ENCODE measurements at regions not wholly inside any gene's neighbourhood (a gene's known extent, or its start where the extent isn't known, plus 50 kb on each side); places are given as distances from the start of the nearest gene placed in this dataset.

DNA sequence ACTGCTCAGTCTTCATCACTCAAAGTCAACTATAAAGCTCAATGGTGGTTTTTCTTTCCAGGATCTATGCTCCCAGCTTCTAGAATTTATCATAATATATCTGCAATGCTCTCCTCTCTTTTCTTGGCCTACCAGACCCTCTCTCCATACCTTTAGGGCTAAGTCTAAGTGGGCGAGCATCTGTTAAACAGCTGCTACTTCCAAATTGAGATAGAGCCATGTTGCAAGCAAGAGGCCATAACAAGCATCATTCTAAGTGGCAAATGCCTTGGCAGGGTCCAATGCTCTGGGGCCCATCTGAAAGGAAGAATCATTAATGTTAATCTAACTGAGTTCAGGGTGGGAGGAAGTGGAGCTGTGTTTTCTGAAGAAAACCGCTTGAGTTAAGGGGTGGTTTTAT is 324.0 kb downstream of the TLR4 start:
- no peak overlapping the region for H3K4me3 Mint-ChIP-seq
- H3K27me3 Mint-ChIP-seq (ENCODE audit: low read depth) = no peaks in the 10 kb centered on the region
- peaks cover 5% of the 10 kb centered on the region for H3K9me3 Mint-ChIP-seq (ENCODE audit: insufficient read depth)
- H3K27ac Mint-ChIP-seq = no peak overlapping the region
- POLR2A ChIA-PET = no interaction called here
- ATAC-seq (no peak), DNase-seq (no peak)
- H3K4me1 Mint-ChIP-seq (ENCODE audit: low read depth) = no peaks in the 10 kb centered on the region
- no peaks in the 10 kb centered on the region for H3K36me3 Mint-ChIP-seq (ENCODE audit: low read depth)
- CTCF ChIA-PET = no interaction called here

DNA sequence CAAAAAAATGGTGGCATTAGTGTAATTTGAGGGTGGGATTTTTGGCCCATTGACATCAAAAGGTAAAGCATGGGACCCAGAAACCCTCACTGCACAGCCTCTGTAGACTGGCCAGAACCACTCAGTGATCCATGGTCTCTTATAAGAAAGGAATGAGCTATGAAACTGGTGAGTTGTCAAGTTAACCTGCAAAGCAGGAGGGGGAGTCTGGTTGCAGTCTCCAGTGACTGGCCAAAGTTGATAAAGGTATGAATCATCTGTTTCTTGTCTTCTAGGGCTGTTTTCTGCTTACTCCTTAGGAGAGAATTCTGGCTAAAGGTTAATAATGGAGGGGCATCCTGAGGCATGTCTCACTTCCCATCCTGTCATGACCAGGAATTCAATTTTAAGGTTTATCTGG is 325.2 kb downstream of the TLR4 start:
- CTCF ChIA-PET = no interaction called here
- H3K27me3 Mint-ChIP-seq (ENCODE audit: low read depth) = no peaks in the 10 kb centered on the region
- no peak overlapping the region for H3K27ac Mint-ChIP-seq
- no peak overlapping the region for H3K4me3 Mint-ChIP-seq
- peaks cover 5% of the 10 kb centered on the region for H3K9me3 Mint-ChIP-seq (ENCODE audit: insufficient read depth)
- H3K4me1 Mint-ChIP-seq (ENCODE audit: low read depth) = no peaks in the 10 kb centered on the region
- DNase-seq (no peak), ATAC-seq (no peak)
- H3K36me3 Mint-ChIP-seq (ENCODE audit: low read depth) = no peaks in the 10 kb centered on the region
- POLR2A ChIA-PET = no interaction called here

GRCh38 chr9:118034701-118035100 is 330.5 kb downstream of the TLR4 start:
- ChIA-PET CTCF (no interaction called here), POLR2A (no interaction called here)
- H3K36me3 Mint-ChIP-seq (ENCODE audit: low read depth) = no peaks in the 10 kb centered on the region
- no peaks in the 10 kb centered on the region for H3K27me3 Mint-ChIP-seq (ENCODE audit: low read depth)
- no peak for DNase-seq
- no peak overlapping the region for H3K27ac Mint-ChIP-seq
- no peaks in the 10 kb centered on the region for H3K4me1 Mint-ChIP-seq (ENCODE audit: low read depth)
- H3K4me3 Mint-ChIP-seq = no peak overlapping the region
- H3K9me3 Mint-ChIP-seq (ENCODE audit: insufficient read depth) = peaks cover 5% of the 10 kb centered on the region
- no peak for ATAC-seq

GRCh38 chr9:118038713-118039112 is 334.5 kb downstream of the TLR4 start:
- no peaks in the 10 kb centered on the region for H3K27me3 Mint-ChIP-seq (ENCODE audit: low read depth)

DNA sequence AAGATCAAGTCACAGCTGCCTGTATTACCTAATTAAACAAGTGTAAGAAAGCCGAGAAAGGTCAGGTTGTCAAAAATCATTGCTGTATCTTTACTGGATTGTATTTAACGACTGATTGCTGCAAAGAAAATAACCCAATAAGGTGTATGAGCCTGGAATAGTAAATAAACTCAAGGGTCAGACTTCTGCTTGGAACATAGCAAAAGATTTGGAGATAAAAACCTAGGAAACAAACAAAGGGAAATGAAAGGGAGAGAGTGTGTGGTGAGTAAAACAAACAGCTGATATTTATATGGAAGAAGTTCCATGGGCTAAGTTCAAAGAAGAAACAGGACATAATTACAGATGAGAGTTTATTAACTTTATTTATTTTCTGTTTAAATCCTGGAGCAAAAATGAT is 354.0 kb downstream of the TLR4 start:
- Mint-ChIP-seq H3K27me3 (ENCODE audit: low read depth) (no peaks in the 10 kb centered on the region), H3K27ac (no peak overlapping the region), H3K4me1 (ENCODE audit: low read depth) (no peaks in the 10 kb centered on the region), H3K4me3 (no peak overlapping the region), H3K36me3 (ENCODE audit: low read depth) (no peaks in the 10 kb centered on the region), H3K9me3 (ENCODE audit: insufficient read depth) (no peaks in the 10 kb centered on the region)
- POLR2A ChIA-PET = no interaction called here
- DNase-seq (no peak), ATAC-seq (no peak)
- CTCF ChIA-PET = no interaction called here

More at GRCh38 chr9:118038713-118039112, 334.5 kb downstream of the TLR4 start:
- Mint-ChIP-seq H3K27ac (no peak overlapping the region), H3K4me1 (ENCODE audit: low read depth) (no peaks in the 10 kb centered on the region), H3K36me3 (ENCODE audit: low read depth) (no peaks in the 10 kb centered on the region), H3K4me3 (no peak overlapping the region), H3K9me3 (ENCODE audit: insufficient read depth) (no peaks in the 10 kb centered on the region)
- CTCF ChIA-PET = no interaction called here
- DNase-seq (no peak), ATAC-seq (no peak)
- POLR2A ChIA-PET = no interaction called here

DNA sequence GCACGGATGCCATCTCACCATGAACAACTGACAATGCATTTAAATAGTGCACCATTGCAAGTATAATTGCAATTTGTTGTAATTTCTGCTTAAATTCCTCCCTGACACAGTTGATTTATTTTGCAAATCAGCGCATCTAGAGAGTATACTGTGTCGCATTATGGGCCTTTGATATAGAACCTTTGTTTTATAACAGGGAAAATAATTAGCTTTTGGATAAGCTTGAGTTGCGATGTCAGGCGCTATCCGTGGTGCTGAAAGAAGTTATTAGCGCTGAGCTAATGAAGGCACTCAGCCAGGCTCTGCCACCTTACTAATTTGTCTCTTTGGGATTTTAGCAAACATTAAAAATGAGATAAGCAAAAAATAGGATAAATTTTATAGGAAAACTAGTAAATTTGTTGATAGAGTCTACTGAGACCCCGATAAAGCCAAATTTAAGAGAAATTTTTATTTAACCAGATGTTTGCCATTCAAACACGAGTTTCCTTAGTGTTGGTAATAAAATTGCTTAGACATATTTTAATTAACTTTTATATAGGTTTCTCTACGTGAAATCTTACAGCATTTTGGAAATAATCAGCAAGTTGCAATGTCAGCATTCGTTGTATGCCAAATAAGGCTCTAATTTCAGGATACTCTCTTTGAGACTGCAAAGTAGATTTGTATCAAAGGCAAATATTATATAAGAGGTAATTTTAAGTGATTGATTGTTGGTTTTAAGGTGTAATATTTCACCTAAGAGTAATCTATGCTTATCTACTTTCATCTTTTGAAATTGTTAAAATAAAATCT is 355.5 kb downstream of the TLR4 start:
- no peaks in the 10 kb centered on the region for H3K4me1 Mint-ChIP-seq (ENCODE audit: low read depth)

DNA sequence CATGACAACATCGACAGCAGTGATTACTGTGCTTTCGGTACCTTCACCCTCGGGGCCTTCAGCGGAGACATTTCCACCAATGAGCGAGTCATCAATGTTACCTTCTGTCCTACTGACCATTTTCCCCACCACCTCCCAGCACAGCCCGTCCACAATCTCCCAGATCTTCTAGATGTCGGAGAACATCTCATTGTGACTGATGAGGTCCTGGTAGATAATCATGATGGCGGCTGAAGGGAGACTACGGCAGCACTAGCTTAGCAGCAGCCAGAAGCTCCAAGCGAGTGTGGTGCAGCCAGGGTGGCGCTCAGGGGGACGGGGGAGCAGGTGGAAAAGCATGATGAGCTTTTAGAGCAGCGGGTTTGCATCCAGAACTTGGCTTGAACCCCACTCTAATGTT is 379.0 kb downstream of the TLR4 start:
- no peak for ATAC-seq
- Mint-ChIP-seq H3K9me3 (ENCODE audit: insufficient read depth) (no peaks in the 10 kb centered on the region), H3K36me3 (ENCODE audit: low read depth) (no peaks in the 10 kb centered on the region), H3K27me3 (ENCODE audit: low read depth) (no peaks in the 10 kb centered on the region), H3K4me1 (ENCODE audit: low read depth) (no peaks in the 10 kb centered on the region), H3K27ac (no peak overlapping the region), H3K4me3 (no peak overlapping the region)
- CTCF ChIA-PET = no interaction called here
- POLR2A ChIA-PET = no interaction called here
- DNase-seq = no peak

More for the DNA sequence above, 355.5 kb downstream of the TLR4 start:
- ChIA-PET CTCF (no interaction called here), POLR2A (no interaction called here)
- peak; percentile 37 for DNase-seq
- ATAC-seq = no peak
- H3K36me3 Mint-ChIP-seq (ENCODE audit: low read depth) = no peaks in the 10 kb centered on the region
- peaks cover 2% of the 10 kb centered on the region for H3K9me3 Mint-ChIP-seq (ENCODE audit: insufficient read depth)
- no peak overlapping the region for H3K4me3 Mint-ChIP-seq
- H3K27me3 Mint-ChIP-seq (ENCODE audit: low read depth) = no peaks in the 10 kb centered on the region
- no peak overlapping the region for H3K27ac Mint-ChIP-seq

DNA sequence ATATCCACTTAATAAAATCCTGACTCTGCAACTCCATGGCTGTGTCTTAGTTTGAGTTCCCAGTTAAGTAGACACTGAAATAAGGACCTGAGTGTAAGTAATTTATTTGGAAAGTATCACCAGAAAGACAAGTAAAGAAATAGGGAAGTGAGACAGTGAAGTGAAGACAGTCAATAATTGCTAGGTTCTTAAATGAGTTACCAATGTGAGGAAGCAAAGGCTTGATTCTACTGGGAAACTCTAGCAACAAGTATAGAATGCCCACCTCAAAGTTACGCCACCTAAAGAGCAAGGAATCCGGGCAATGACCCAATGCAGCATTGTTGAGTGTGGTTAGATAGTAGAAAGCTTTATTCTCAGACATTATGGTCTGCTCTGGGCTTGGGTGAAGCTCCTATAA is 383.9 kb downstream of the TLR4 start:
- no peaks in the 10 kb centered on the region for H3K27me3 Mint-ChIP-seq (ENCODE audit: low read depth)
- no peak overlapping the region for H3K27ac Mint-ChIP-seq
- ChIA-PET CTCF (no interaction called here), POLR2A (no interaction called here)
- H3K36me3 Mint-ChIP-seq (ENCODE audit: low read depth) = no peaks in the 10 kb centered on the region
- no peaks in the 10 kb centered on the region for H3K9me3 Mint-ChIP-seq (ENCODE audit: insufficient read depth)
- ATAC-seq (no peak), DNase-seq (no peak)
- no peak overlapping the region for H3K4me3 Mint-ChIP-seq
- H3K4me1 Mint-ChIP-seq (ENCODE audit: low read depth) = no peaks in the 10 kb centered on the region

- Mint-ChIP-seq H3K36me3 (ENCODE audit: low read depth) (no peaks in the 10 kb centered on the region), H3K4me3 (no peak overlapping the region), H3K27me3 (ENCODE audit: low read depth) (no peaks in the 10 kb centered on the region), H3K4me1 (ENCODE audit: low read depth) (no peaks in the 10 kb centered on the region), H3K9me3 (ENCODE audit: insufficient read depth) (no peaks in the 10 kb centered on the region), H3K27ac (no peak overlapping the region)
- CTCF ChIA-PET = no interaction called here
- ATAC-seq (no peak), DNase-seq (no peak)
- POLR2A ChIA-PET = no interaction called here
These were observed 387.0 kb downstream of the TLR4 start for GRCh38 chr9:118091226-118091625.

GRCh38 chr9:118091711-118092500 is 387.7 kb downstream of the TLR4 start:
- DNase-seq = no peak
- Mint-ChIP-seq H3K4me3 (no peak overlapping the region), H3K4me1 (ENCODE audit: low read depth) (no peaks in the 10 kb centered on the region), H3K27ac (no peak overlapping the region), H3K36me3 (ENCODE audit: low read depth) (no peaks in the 10 kb centered on the region), H3K9me3 (ENCODE audit: insufficient read depth) (no peaks in the 10 kb centered on the region), H3K27me3 (ENCODE audit: low read depth) (no peaks in the 10 kb centered on the region)
- POLR2A ChIA-PET = interaction anchor here (0.6 kb wide), 1 partner anchor 519 kb away, joined by 3 read pairs; no protein-coding TSS in a partner anchor
- CTCF ChIA-PET = no interaction called here
- ATAC-seq = no peak

GRCh38 chr9:118094387-118094786 is 390.2 kb downstream of the TLR4 start:
- H3K27me3 Mint-ChIP-seq (ENCODE audit: low read depth) = no peaks in the 10 kb centered on the region
- no peaks in the 10 kb centered on the region for H3K9me3 Mint-ChIP-seq (ENCODE audit: insufficient read depth)
- ATAC-seq (no peak), DNase-seq (no peak)
- ChIA-PET CTCF (no interaction called here), POLR2A (no interaction called here)
- H3K36me3 Mint-ChIP-seq (ENCODE audit: low read depth) = no peaks in the 10 kb centered on the region
- no peaks in the 10 kb centered on the region for H3K4me1 Mint-ChIP-seq (ENCODE audit: low read depth)
- H3K27ac Mint-ChIP-seq = no peak overlapping the region
- H3K4me3 Mint-ChIP-seq = no peak overlapping the region

GRCh38 chr9:118100529-118101419 is 396.6 kb downstream of the TLR4 start:
- Mint-ChIP-seq H3K27ac (no peak overlapping the region), H3K27me3 (ENCODE audit: low read depth) (no peaks in the 10 kb centered on the region), H3K9me3 (ENCODE audit: insufficient read depth) (peaks cover 3% of the 10 kb centered on the region), H3K4me1 (ENCODE audit: low read depth) (no peaks in the 10 kb centered on the region), H3K4me3 (no peak overlapping the region), H3K36me3 (ENCODE audit: low read depth) (no peaks in the 10 kb centered on the region)
- POLR2A ChIA-PET = no interaction called here
- CTCF ChIA-PET = no interaction called here
- no peak for ATAC-seq
- no peak for DNase-seq

All from activated CD8-positive, alpha-beta T cell treated with anti-CD3 and anti-CD28 coated beads, Interleukin-2, amount 10 ng/mL, durations not matched to agents 7 days and 5 days (primary cell).